SU-DHL-6 (cell line): ENCODE measurements at regions not wholly inside any gene's neighbourhood (a gene's known extent, or its start where the extent isn't known, plus 50 kb on each side); places are given as distances from the start of the nearest gene placed in this dataset.

ENCODE experiments used
- H2AFZ ChIP-seq: fragments of 200-600 bp; sonication (generic); 2 replicates; pipeline ENCODE4 v1.6.1; 2014; ENCODE audit warnings: low read depth, mild to moderate bottlenecking, moderate library complexity, mixed read lengths, antibody characterized with exemption, low read length; ENCODE audit not compliant: severe bottlenecking
- H3F3A ChIP-seq: fragments of 200-600 bp; shearing (Covaris generic); 2 replicates; pipeline ENCODE4 v1.6.0; 2016; ENCODE audit warnings: antibody characterized with exemption, mild to moderate bottlenecking; ENCODE audit not compliant: insufficient read depth
- H3K27ac ChIP-seq: fragments of 200-600 bp; sonication (generic); 2 replicates; pipeline ENCODE4 v1.5.1; 2016; ENCODE audit warnings: low read depth, mild to moderate bottlenecking, low read length, moderate library complexity, mixed read lengths
- H3K27me3 ChIP-seq: fragments of 200-600 bp; sonication (generic), shearing (Covaris generic); 2 replicates; pipeline ENCODE4 v1.6.0; 2014; ENCODE audit warnings: mild to moderate bottlenecking, low read length
- H3K36me3 ChIP-seq: fragments of 200-600 bp; sonication (generic); 2 replicates; pipeline ENCODE4 v1.6.1; 2014; ENCODE audit warnings: mild to moderate bottlenecking, low read length, mixed read lengths
- H3K4me2 ChIP-seq: fragments of 300-600, 200-600 bp; shearing (Covaris generic), sonication (generic); 2 replicates; pipeline ENCODE4 v1.6.0; 2014; ENCODE audit warnings: low read length, low read depth, mild to moderate bottlenecking; ENCODE audit not compliant: poor library complexity, severe bottlenecking
- H3K4me3 ChIP-seq: fragments of 200-600 bp; sonication (generic); 2 replicates; pipeline ENCODE4 v1.5.1; 2014; ENCODE audit warnings: antibody characterized with exemption, low read length, mild to moderate bottlenecking, mixed read lengths; ENCODE audit not compliant: insufficient read depth, poor library complexity, severe bottlenecking
- H3K79me2 ChIP-seq: fragments of 200-600 bp; sonication (generic); 2 replicates; pipeline ENCODE4 v1.6.1; 2014; ENCODE audit warnings: mild to moderate bottlenecking, low read length, moderate library complexity; ENCODE audit not compliant: insufficient read depth
- H3K9ac ChIP-seq: fragments of 200-600 bp; sonication (generic); 2 replicates; pipeline ENCODE4 v1.7.0; 2014; ENCODE audit warnings: mild to moderate bottlenecking, low read length
- H3K9me2 ChIP-seq: fragments of 200-600 bp; sonication (generic); replicated peaks from 2 replicates; pipeline ENCODE4 v1.6.1; 2014; ENCODE audit warnings: low read length; ENCODE audit not compliant: insufficient read depth
- H3K9me3 ChIP-seq: fragments of 200-600 bp; sonication (generic); 2 replicates; pipeline ENCODE4 v1.6.1; 2014; ENCODE audit warnings: low read length, mixed read lengths; ENCODE audit not compliant: insufficient read depth
- H4K20me1 ChIP-seq: fragments of 200-600 bp; sonication (generic); 2 replicates; pipeline ENCODE4 v1.6.1; 2014; ENCODE audit warnings: low read depth, mild to moderate bottlenecking, antibody characterized with exemption, low read length, moderate library complexity, mixed read lengths
- EZH2phosphoT487 ChIP-seq: fragments of 200-600 bp; sonication (generic), shearing (Covaris generic); conservative IDR thresholded peaks from 2 replicates; pipeline ENCODE4 v1.6.1; 2018; ENCODE audit warnings: mild to moderate bottlenecking, antibody characterized with exemption, low read length, moderate library complexity, mixed read lengths
- TF ChIP-seq, protein P1 (sequence below): fragments of 200-600 bp; sonication (generic); IDR thresholded peaks from one replicate; pipeline ENCODE4 v1.5.1; 2017; ENCODE audit warnings: antibody characterized with exemption, mild to moderate bottlenecking, low read length, moderate library complexity; ENCODE audit not compliant: insufficient read depth, poor library complexity, severe bottlenecking

DNA sequence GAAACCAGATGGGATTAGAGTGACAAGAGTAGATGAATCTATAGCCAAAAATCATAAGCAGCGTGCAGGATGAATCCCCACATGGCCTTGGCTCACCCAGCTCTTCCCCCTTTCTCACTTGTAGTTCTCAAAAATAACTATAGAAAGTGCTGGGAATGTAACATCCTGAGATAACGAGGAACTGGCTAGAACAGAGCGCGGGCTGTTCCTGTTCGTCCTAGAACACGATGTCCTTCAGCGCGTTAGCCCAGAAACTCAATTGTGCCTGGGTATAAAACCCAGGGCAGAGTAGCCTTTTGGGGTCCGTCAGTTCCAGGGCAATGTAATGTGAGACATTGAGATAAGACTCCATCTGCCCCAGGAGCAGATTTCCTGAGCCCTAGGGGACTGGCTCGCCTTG, 326.2 kb downstream of the TSHZ3 start:
- TF ChIP-seq, protein P1, sequence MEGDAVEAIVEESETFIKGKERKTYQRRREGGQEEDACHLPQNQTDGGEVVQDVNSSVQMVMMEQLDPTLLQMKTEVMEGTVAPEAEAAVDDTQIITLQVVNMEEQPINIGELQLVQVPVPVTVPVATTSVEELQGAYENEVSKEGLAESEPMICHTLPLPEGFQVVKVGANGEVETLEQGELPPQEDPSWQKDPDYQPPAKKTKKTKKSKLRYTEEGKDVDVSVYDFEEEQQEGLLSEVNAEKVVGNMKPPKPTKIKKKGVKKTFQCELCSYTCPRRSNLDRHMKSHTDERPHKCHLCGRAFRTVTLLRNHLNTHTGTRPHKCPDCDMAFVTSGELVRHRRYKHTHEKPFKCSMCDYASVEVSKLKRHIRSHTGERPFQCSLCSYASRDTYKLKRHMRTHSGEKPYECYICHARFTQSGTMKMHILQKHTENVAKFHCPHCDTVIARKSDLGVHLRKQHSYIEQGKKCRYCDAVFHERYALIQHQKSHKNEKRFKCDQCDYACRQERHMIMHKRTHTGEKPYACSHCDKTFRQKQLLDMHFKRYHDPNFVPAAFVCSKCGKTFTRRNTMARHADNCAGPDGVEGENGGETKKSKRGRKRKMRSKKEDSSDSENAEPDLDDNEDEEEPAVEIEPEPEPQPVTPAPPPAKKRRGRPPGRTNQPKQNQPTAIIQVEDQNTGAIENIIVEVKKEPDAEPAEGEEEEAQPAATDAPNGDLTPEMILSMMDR: no peak
- no peak for TF ChIP-seq EZH2phosphoT487
- H3K27me3 ChIP-seq: no peaks in the 10 kb centered on the region
- H4K20me1 ChIP-seq: no peaks in the 10 kb centered on the region
- H3K4me3 ChIP-seq: no peak overlapping the region
- no peaks in the 10 kb centered on the region for H3K9me2 ChIP-seq
- no peak overlapping the region for H2AFZ ChIP-seq
- no peaks in the 10 kb centered on the region for H3F3A ChIP-seq
- H3K9me3 ChIP-seq: no peaks in the 10 kb centered on the region
- no peak overlapping the region for H3K9ac ChIP-seq
- no peak overlapping the region for H3K4me2 ChIP-seq
- no peaks in the 10 kb centered on the region for H3K79me2 ChIP-seq
- no peak overlapping the region for H3K27ac ChIP-seq
- H3K36me3 ChIP-seq: no peaks in the 10 kb centered on the region

DNA sequence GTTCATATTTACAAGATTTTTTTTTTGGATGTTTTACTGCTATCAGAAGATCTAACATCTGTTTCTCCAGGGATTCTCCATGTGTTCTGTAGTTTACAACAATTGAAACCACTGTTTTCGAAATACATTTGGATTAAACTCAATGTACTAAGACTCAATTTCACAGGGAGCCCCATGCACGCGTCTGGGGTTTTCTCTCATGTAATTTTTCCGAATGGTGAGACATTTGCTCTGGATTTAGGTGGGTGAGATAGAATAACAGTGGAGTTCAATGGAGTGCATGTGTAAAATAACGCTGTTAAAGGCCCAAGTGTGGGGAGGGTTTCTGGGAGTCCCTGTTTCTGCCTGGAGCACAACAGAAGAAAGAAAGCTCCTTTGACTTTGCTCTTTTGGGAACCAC, 330.3 kb downstream of the TSHZ3 start:
- Histone ChIP-seq H3K9ac (no peak overlapping the region), H3K36me3 (no peaks in the 10 kb centered on the region), H3K79me2 (no peaks in the 10 kb centered on the region), H3F3A (no peaks in the 10 kb centered on the region), H4K20me1 (no peaks in the 10 kb centered on the region), H3K9me2 (no peaks in the 10 kb centered on the region), H3K27ac (no peak overlapping the region), H3K4me3 (no peak overlapping the region), H3K4me2 (no peak overlapping the region), H2AFZ (no peak overlapping the region), H3K27me3 (no peaks in the 10 kb centered on the region), H3K9me3 (no peaks in the 10 kb centered on the region)
- TF ChIP-seq EZH2phosphoT487: no peak
- TF ChIP-seq, protein P1: no peak

DNA sequence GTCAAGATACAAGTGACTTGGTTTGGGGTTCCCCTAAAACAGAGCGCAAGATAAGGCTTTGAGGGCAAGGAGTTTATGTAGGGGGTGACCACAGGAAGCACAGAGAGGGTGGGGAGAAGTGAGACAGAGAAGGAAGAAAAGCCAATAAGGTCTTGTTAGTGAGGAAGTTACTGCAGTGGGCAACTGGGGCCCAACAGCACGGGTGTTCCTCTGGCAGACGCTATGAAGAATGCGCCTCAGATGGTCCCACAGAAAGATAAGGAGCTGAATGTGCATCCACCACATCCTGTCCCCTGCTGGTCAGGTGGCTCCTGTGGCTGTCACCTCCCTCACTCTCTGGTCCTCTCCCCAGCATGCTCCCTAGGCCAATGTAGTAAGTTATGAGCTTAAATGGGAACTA, 333.5 kb downstream of the TSHZ3 start:
- no peaks in the 10 kb centered on the region for H3K36me3 ChIP-seq
- H3K4me2 ChIP-seq: no peak overlapping the region

More for the DNA sequence above, 333.5 kb downstream of the TSHZ3 start:
- no peak overlapping the region for H2AFZ ChIP-seq
- no peak for TF ChIP-seq EZH2phosphoT487
- TF ChIP-seq, protein P1: no peak
- no peak overlapping the region for H3K27ac ChIP-seq
- no peak overlapping the region for H3K4me3 ChIP-seq
- H3F3A ChIP-seq: no peaks in the 10 kb centered on the region
- H3K79me2 ChIP-seq: no peaks in the 10 kb centered on the region
- no peaks in the 10 kb centered on the region for H3K9me2 ChIP-seq
- no peak overlapping the region for H3K9ac ChIP-seq
- no peaks in the 10 kb centered on the region for H3K9me3 ChIP-seq
- no peaks in the 10 kb centered on the region for H3K27me3 ChIP-seq
- H4K20me1 ChIP-seq: no peaks in the 10 kb centered on the region
